ENCODE measurements at regions not wholly inside any gene's neighbourhood (a gene's known extent, or its start where the extent isn't known, plus 50 kb on each side); places are given as distances from the start of the nearest gene placed in this dataset.

DNA sequence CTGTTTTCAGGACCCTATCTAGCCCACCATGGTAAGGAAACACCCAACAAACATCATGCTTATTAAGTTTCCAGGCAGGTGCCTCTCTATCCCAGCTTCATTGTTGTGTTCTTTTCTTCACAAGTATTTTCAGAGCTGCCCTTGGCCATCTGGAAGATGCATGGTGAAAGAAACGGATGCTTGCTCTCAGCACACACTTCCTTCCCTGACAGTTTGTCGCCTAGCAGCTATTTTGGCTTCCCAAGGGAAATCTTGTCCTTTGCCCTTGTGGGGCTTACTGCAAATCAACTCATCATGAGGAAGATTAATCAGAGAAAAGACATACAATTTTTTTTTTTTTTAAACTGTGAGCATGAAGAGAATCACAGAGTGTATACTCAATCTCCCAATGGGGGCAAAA lies 128.8 kb downstream of the ASMT start:
- Histone ChIP-seq H3K4me1 (ENCODE audit: insufficient read depth, low read length) (no peaks in the 10 kb centered on the region), H2AFZ (ENCODE audit: low read length) (no peak overlapping the region), H3K27ac (ENCODE audit: extremely low read length, insufficient read depth, low read length) (no peak overlapping the region), H3K9ac (ENCODE audit: insufficient read depth, low read depth, low read length) (no peak overlapping the region), H3K4me3 (replicated peaks in 1 of 3; ENCODE audit: insufficient read depth in 1 of 3, low read depth in 2 of 3, low read length in 3 of 3) (no peak overlapping the region), H3K79me2 (ENCODE audit: insufficient read depth, low read length) (no peaks in the 10 kb centered on the region), H3K4me2 (ENCODE audit: low read depth, low read length) (no peak overlapping the region), H3K27me3 (ENCODE audit: control insufficient read depth in 1 of 2, insufficient read depth in 2 of 2, low read length in 2 of 2) (peaks cover 0 to 12% of the 10 kb centered on the region in 2 experiments; a peak in 3 of 5 replicates), H4K20me1 (ENCODE audit: insufficient read depth, low read length) (no peaks in the 10 kb centered on the region), H3K36me3 (replicated peaks in 1 of 2; ENCODE audit: control insufficient read depth in 1 of 2, insufficient read depth in 2 of 2, low read length in 2 of 2) (no peaks in the 10 kb centered on the region), H3K9me3 (ENCODE audit: low read length) (no peaks in the 10 kb centered on the region)
- ChIA-PET CTCF (ENCODE audit: low intra/inter-chr PET ratio, low total read pairs) (no interaction called here), POLR2A (no interaction called here)
- intact Hi-C loops (cut with micrococcal nuclease; ENCODE audit: unreplicated experiment): no loop called here
- TF ChIP-seq, protein P1, sequence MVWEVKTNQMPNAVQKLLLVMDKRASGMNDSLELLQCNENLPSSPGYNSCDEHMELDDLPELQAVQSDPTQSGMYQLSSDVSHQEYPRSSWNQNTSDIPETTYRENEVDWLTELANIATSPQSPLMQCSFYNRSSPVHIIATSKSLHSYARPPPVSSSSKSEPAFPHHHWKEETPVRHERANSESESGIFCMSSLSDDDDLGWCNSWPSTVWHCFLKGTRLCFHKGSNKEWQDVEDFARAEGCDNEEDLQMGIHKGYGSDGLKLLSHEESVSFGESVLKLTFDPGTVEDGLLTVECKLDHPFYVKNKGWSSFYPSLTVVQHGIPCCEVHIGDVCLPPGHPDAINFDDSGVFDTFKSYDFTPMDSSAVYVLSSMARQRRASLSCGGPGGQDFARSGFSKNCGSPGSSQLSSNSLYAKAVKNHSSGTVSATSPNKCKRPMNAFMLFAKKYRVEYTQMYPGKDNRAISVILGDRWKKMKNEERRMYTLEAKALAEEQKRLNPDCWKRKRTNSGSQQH (CRISPR knock-in tag; IDR thresholded peaks at IDR 0.05; ENCODE audit: low read depth): no peak
- TF ChIP-seq MAZ (IDR thresholded peaks at IDR 0.05; ENCODE audit: borderline replicate concordance, low read depth, low read length): no peak
- no peak for TF ChIP-seq MAZ (CRISPR knock-in tag; IDR thresholded peaks at IDR 0.05; ENCODE audit: low read depth)
- TF ChIP-seq DNMT3B (CRISPR knock-in tag; conservative IDR thresholded peaks at IDR 0.05): no peak
- no peak for TF ChIP-seq MEIS1 (CRISPR knock-in tag; IDR thresholded peaks at IDR 0.05; ENCODE audit: borderline replicate concordance)
- TF ChIP-seq, protein P2, sequence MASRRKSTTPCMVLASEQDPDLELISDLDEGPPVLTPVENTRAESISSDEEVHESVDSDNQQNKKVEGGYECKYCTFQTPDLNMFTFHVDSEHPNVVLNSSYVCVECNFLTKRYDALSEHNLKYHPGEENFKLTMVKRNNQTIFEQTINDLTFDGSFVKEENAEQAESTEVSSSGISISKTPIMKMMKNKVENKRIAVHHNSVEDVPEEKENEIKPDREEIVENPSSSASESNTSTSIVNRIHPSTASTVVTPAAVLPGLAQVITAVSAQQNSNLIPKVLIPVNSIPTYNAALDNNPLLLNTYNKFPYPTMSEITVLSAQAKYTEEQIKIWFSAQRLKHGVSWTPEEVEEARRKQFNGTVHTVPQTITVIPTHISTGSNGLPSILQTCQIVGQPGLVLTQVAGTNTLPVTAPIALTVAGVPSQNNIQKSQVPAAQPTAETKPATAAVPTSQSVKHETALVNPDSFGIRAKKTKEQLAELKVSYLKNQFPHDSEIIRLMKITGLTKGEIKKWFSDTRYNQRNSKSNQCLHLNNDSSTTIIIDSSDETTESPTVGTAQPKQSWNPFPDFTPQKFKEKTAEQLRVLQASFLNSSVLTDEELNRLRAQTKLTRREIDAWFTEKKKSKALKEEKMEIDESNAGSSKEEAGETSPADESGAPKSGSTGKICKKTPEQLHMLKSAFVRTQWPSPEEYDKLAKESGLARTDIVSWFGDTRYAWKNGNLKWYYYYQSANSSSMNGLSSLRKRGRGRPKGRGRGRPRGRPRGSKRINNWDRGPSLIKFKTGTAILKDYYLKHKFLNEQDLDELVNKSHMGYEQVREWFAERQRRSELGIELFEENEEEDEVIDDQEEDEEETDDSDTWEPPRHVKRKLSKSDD (CRISPR knock-in tag; IDR thresholded peaks at IDR 0.05; ENCODE audit: low read depth): no peak
- TF ChIP-seq KDM2A (CRISPR knock-in tag; IDR thresholded peaks at IDR 0.05; ENCODE audit: borderline replicate concordance, low read depth): no peak
- no peak for TF ChIP-seq THYN1 (CRISPR knock-in tag; IDR thresholded peaks at IDR 0.05; ENCODE audit: borderline replicate concordance, low read depth)
- TF ChIP-seq TGIF2 (CRISPR knock-in tag; IDR thresholded peaks at IDR 0.05): no peak
- no peak for TF ChIP-seq U2AF1 (optimal IDR thresholded peaks at IDR 0.05; ENCODE audit: low read depth, low read length)
- TF ChIP-seq RNF2 (conservative IDR thresholded peaks at IDR 0.05; ENCODE audit: low read depth): no peak
- TF ChIP-seq TMF1 (CRISPR knock-in tag; IDR thresholded peaks at IDR 0.05; ENCODE audit: low read depth): no peak
- no peak for TF ChIP-seq STAT5B (CRISPR knock-in tag; IDR thresholded peaks at IDR 0.05)
- FAIRE-seq (no peak), ATAC-seq (no peak), DNase-seq (ENCODE audit: low spot score) (no peak)
- no TSS peak for BruUV-seq (replicated peaks)
- in situ Hi-C loops (cut with HindIII; ENCODE audit: extremely low pct_ligation_motif_present, low pct_unique_long_range_greater_than_20kb): no loop called here
- 4% methylated on average over 2 of the region's 2 CpGs for WGBS (ENCODE audit: low lambda C conversion rate)

Data from HepG2 (cell line).